Fibroblast of gingiva (primary cell): ENCODE measurements at regions not wholly inside any gene's neighbourhood (a gene's known extent, or its start where the extent isn't known, plus 50 kb on each side); places are given as distances from the start of the nearest gene placed in this dataset.

ENCODE experiments used
- DNase-seq: peaks from one replicate; pipeline ENCODE4 v3.0.0-alpha.2; 2011; ENCODE audit warnings: low read depth

DNA sequence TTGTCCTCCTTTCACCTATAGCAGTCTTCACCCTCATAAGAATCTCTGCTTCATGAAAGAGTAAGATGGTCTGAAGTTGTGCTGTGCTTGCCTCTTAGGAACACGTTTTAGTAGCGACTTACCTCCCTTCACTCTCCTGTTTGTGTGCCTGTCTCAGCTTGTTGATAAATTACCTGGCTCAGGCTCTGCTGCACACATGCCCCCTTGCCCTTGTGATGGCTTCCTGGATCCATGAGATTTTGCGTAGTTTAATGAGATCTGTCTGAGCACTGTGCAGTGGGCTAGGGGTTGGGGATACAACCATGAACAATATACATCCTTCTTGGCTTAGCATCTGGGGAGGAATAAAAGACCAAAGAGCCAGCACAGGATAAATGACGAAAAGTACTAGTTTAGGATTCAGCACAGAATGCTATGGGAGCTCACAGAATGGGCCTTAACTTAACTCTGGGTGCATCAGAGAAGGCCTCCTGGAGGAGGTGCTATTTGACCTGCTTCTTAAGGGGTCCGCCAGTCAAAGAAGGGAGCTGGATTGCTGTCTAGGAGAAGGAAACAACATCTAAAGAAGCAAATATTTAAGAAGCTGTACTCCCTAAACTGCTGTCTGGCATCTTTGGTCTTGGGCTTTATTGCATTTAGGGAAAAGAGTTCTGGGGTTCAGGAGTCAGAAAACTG, 175.7 kb upstream of the PLXNA2 start:
- DNase-seq, result no peak

DNA sequence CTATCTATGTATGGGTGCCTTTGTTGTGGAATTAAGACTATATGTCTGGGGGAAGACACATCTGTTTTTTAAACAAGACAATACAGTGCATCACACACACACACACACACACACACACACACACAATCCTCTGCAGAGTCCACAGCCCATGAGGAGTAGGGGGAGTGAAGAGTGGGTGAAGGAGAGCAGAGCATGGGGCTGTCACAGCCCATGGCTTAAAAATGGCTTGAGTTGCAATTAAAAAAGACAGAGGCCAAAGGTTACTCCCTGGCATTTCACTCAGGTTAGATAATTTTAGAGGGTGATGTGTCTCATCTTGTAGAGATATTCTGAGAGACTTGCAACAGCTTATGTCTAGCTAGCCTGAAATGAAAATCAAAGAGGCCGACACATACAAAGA, 176.5 kb upstream of the PLXNA2 start:
- no peak for DNase-seq

- DNase-seq, result no peak
Observed at GRCh38 chr1:208421486-208421885, 177.3 kb upstream of the PLXNA2 start.

GRCh38 chr1:208423526-208423925, 179.3 kb upstream of the PLXNA2 start:
- no peak for DNase-seq

DNA sequence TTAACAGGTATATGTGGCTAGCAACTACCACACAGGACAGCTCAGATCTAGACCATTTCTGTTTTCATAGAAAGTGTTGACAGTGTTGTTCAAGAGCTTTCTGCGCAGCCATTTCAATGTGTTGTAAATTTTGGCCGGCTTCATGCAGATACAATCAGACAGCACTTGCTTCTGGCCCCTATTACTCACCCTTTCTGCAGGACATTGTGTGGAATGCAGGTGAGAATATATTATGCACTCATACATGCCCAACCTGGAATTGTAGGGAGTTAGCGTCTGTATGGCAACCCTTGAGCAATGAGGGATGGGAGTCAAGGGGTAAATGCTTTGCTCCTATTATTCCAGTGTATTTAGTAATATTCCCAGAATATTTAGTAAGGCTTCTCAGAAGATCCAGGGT, 180.9 kb upstream of the PLXNA2 start:
- no peak for DNase-seq

DNA sequence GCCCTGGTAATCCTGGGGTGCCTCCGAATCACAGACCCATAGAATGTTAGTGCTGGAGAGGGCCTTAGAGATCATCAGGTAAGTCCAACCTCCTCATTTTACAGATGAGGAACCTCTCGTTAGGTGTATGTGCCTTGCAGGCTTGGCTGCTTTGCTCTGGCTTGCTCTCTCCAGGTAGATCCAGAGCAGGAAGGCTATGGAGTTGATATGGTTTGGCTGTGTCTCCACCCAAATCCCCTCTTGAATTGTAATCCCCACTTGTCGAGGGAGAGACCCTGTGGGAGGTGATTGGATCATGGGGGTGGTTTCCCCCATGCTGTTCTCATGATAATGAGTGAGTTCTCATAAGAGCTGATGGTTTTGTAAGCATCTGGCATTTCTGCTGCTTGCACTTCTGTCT, 186.0 kb upstream of the PLXNA2 start:
- no peak for DNase-seq

DNA sequence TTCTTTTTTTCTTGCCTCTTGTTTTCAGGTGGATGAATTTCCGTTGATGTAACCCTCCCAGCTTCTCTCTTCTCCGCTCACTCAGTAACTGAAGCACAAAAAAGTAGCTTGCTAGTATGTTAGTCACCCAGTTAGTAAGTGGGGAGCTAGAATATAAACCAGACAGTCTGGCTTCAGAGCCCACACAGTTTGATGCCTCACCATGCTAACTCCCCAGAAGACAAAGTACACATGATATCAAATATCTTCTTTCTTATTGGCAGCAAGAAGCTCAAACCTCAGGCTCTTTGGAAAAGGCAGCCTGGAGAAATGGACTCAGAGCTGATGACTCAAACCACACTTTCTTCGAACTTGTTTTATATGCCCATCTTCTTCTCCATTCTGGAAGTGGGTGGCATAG, 187.5 kb upstream of the PLXNA2 start:
- peak; percentile 34 for DNase-seq

DNA sequence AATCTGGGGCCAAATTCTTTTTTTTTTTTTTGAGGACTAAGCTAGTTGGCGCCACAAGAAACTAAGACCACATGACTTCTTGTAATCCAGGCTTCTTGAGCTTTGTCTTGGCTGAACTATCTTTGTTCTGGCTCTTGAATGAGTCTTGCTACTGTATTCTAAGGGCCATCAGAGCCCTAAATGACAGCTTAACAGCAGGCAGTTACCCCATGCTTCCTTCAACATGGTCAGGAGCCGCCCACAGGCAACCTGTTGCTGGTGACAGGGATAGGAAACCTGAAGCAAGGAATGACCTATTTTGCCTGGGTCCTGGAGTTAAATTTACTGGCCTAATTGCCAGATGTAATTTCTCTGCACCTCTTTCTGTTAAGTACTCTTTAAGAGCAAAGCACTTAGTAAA, 188.2 kb upstream of the PLXNA2 start:
- no peak for DNase-seq

GRCh38 chr1:208433086-208433485, 188.9 kb upstream of the PLXNA2 start:
- DNase-seq, result peak; percentile 37

DNA sequence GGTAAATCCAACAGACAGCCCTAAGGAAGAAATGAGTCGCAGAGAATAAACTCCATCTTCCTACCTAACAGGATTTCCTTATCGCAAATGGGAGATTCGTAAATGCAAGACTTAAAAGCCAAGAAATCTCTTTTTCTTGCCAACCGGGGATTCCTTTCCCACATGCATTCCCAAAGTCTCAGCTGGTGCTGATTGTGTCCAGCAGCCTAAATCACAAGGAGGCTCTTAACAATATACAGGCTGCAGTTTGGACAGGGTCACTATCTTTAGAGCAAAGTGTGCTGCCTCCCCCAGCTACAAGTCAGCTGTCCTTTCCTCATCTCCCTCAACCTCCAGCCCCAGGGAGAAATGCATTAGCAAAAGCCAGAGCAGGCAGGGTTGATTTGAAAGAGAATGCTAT, 189.8 kb upstream of the PLXNA2 start:
- no peak for DNase-seq

- DNase-seq, result no peak
Observed at GRCh38 chr1:208437401-208437800, 193.2 kb upstream of the PLXNA2 start.

DNA sequence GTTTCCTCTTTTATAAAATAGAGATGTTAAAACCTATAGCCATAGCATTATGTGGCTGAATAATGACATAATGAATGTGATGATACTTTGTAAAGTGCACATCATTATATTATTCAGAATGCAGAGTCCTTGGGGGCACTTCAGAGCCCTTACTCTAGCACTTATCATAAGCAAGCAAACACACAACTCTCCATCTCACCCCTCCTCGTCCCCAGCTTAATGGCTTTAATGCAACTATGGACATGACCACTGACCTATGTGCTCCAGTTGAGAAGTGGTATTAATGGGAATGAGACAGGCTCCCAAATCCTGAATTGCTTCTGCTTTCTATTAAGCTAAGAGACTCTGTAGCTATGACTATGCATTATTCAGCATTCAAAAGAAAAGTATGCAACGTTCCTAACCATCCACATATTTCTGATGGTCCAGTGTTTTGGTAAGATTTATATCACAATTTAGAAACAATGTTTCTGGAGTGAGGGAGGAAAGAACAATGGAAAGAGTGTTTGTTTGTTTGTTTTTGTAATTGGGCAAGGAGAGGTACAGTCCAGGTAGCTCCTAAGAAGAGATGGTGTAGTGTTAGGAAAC, 194.0 kb upstream of the PLXNA2 start:
- no peak for DNase-seq

DNA sequence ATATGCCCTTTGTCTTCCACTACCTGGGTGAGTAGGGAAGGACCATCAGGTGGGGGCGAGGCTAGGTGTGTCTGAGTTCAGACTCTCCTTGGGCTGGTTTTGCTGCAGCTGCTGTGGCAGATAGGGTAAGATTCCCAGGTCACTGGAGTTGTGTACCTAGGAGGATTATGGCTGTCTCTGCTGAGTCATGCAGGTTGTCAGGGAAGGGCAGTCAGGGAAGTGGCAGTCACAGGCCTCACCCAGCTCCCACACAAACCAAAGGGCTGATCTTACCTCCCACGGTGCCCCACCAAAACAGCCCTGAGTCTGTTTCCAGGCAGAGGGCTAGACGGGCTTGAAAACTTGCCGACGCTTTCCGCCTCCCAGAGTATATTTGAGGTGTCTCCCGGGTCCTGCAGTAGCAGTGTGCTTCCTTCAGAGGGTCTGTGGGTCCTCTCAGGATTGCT, 201.6 kb upstream of the PLXNA2 start:
- DNase-seq, result no peak

- DNase-seq, result no peak
Observed at GRCh38 chr1:208446271-208446691, 202.1 kb upstream of the PLXNA2 start.

DNA sequence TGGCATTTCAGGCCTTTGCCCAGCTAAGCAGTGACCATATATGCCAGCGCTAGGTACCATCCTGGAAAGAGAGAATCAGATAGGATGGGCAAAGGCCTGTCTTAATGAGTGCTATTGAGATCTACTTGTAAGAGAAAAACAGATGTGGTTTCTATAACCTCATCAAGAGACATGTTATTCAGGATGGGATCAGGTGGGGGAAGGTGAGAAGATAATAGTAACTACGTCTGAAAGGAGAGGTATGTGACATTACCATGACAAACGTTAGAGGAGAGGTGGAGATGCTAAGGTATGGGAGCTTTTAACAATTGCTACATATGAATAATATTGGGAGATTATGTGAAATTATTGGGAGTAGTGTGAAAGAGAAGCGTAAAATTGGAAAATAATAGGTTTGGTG, 204.2 kb upstream of the PLXNA2 start:
- DNase-seq, result no peak

DNA sequence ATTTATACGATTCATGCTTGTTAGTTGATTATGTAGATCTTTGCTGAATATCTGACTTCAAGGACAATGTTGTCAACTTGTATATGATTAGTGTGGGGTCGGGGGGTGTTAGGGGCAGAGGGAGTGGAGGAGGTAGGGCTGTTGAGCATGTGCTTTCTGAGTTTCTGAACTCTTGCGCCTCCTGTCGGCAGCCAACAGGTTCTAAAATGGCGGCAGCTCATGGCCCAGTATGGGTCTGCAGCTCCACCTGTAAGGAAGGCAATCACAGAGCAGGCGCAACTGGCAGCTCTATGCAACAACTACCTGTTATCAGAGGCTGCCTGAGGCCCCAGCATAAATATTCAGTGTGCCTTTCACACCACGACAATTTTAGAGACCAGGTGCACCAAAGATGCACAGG, 205.8 kb upstream of the PLXNA2 start:
- no peak for DNase-seq

DNA sequence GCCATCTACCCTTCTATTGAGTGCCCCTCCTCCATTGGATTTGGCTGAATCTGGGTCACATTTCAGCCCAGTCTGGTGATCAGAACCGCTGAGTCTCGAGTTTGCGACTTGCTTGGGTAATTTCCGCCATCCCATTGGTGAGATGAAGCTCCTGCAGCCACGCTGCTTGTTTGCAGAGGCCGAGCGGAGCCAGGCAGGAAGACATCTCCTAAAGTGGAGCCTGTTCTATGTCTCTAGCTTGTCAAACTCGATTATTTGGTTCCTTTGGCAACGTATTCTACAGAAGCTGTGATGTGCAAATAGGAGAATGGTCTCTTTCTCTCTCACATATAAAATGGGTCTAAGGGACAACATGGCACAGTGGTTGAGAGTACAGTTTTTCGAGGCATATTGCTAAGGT, 206.8 kb upstream of the PLXNA2 start:
- DNase-seq, result no peak

GRCh38 chr1:208455821-208456220, 211.6 kb upstream of the PLXNA2 start:
- no peak for DNase-seq

GRCh38 chr1:208456487-208456886, 212.3 kb upstream of the PLXNA2 start:
- no peak for DNase-seq

GRCh38 chr1:208460823-208461222, 216.6 kb upstream of the PLXNA2 start:
- DNase-seq, result no peak

GRCh38 chr1:208461680-208462079, 217.5 kb upstream of the PLXNA2 start:
- DNase-seq, result no peak

DNA sequence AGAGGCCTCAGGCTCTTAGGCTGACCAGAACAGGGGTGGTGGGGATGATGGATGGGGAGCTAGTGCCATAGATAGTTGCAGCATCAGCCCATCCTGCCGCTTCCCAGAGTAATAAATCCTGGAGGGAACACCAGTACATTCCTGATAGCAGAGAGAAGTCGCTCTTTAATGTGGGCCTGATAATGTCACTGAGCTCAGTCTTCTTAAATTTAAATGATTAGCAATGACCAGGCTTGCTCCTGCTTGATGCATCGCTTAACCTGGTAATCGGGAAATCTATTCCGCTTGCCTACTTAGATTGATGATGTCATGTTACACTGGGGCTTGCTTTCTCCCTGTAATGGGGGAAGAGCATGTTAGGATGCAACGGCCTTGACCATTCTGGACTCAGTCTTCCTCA, 218.6 kb upstream of the PLXNA2 start:
- DNase-seq, result no peak

- no peak for DNase-seq
Observed at GRCh38 chr1:208465266-208465665, 221.1 kb upstream of the PLXNA2 start.
